GM13976 (cell line): ENCODE measurements at regions not wholly inside any gene's neighbourhood (a gene's known extent, or its start where the extent isn't known, plus 50 kb on each side); places are given as distances from the start of the nearest gene placed in this dataset.

Experiments
- DNase-seq: peaks from one replicate; pipeline ENCODE4 v3.0.0; 2012; ENCODE audit warnings: low spot score
- in situ Hi-C: fragments of 300-500 bp; cut with MboI; formaldehyde crosslinking; loops from one replicate; pipeline ENCODE4 v1.12.0; 2022; ENCODE audit warnings: low sequenced_read_pairs, mixed read lengths, inconsistent platforms; ENCODE audit not compliant: unreplicated experiment
- TF ChIP-seq, protein P1 (sequence below): IDR thresholded peaks from 2 replicates; pipeline ENCODE4 v1.5.1; 2012; ENCODE audit warnings: borderline replicate concordance, mild to moderate bottlenecking; ENCODE audit not compliant: insufficient read depth; ENCODE audit errors: extremely low read depth, missing control alignments, control extremely low read depth

DNA sequence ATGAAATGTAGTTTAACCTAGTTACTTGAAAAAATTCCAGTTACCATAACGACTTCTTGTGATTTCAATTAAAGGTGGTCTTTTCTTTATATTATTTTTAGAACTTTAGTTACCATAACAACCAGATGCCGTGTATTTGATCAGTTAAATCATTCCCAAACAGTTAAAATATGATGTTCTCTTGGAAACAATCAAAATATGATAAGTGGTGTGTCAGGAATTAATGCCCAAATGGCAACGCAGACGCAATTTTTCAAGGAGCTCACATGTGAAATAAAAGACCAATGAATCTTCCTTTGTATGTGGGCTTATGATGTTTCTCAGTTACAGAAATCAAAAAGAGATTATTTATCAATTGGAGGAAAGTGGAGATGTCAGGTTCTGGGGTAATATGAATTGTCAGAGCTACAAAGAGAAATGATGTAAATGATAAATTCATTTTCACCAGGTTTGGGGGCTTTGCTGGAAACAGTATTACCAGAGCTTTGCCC is 189.1 kb upstream of the PARD3B start:
- TF ChIP-seq, protein P1, sequence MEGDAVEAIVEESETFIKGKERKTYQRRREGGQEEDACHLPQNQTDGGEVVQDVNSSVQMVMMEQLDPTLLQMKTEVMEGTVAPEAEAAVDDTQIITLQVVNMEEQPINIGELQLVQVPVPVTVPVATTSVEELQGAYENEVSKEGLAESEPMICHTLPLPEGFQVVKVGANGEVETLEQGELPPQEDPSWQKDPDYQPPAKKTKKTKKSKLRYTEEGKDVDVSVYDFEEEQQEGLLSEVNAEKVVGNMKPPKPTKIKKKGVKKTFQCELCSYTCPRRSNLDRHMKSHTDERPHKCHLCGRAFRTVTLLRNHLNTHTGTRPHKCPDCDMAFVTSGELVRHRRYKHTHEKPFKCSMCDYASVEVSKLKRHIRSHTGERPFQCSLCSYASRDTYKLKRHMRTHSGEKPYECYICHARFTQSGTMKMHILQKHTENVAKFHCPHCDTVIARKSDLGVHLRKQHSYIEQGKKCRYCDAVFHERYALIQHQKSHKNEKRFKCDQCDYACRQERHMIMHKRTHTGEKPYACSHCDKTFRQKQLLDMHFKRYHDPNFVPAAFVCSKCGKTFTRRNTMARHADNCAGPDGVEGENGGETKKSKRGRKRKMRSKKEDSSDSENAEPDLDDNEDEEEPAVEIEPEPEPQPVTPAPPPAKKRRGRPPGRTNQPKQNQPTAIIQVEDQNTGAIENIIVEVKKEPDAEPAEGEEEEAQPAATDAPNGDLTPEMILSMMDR, result no peak
- DNase-seq, result no peak
- in situ Hi-C loops, result no loop called here

DNA sequence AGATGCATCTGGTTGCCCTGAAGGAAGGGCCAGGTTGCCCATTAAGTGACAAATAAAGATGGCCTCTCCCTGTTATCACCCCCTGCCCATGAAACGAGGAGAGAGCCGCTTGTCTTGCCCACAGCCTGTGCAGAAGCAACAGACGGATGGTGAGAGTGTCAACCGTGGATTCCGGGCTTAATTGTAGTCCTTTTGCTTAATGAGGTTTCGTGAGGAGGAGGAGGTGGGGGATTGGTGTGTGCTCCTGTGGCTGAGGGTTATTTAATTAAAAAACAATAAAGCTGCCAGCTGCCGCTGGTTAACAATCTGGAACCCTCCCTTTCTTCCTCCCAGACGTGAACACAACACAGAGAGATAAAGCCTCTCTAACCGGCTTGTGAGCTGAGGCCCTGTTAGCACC is 188.0 kb upstream of the PARD3B start:
- no peak for DNase-seq
- in situ Hi-C loops, result no loop called here
- TF ChIP-seq, protein P1, result no peak

DNA sequence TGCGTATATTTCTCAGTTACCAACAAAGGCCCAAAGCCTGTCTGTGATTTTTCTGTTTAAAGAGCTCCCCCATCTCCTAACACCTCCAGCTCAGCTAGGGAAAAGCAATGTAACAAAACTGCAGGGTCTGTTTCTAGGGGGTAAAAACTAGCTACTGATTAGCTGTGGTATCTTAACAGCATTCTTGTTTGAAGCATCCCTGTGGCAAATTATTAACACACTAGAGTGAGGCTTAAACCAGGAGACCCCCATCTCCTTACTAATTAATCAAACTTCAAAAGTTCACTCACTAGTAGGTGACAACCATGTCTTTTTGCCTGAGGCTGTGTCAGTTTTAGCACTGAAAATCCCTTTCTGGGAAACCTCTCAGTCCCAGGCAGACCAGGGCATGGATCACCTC is 186.2 kb upstream of the PARD3B start:
- no peak for DNase-seq
- in situ Hi-C loops, result no loop called here
- TF ChIP-seq, protein P1, result no peak

DNA sequence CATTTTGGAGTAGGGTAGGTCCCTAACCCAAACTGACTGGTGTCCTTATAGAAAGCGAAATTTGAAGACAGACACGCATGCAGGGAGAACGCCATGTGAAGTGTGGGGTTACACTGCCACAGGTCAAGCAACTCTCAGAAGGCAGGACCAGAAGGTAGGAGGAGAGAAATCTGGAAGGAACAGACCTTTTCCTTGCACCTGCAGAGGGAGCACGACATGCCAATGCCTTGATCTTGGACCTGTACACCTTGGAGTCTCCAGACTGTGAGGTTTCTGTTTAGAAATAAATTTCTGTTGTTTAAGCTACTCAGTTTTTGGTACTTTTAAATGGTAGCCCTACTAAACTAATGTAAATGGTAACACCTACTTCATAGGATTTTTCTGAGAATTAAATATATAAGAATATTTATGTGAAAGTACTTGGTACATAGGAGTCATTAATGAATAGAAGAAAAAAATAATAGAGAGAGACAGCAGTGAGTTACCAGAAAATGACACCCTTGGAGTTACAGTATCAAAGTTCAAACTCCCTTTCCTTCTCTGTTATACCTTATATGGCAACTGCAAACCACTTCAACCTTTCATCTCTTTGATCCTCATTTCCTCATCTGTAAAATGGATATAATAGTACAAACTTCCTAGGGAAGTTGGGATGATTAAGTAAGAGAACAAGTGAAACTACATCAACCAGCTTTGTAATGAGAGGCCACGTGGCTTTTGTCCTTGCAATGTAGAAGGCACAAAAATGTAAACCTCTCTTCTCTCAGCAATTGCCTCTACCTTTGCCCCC is 184.9 kb upstream of the PARD3B start:
- TF ChIP-seq, protein P1, result no peak
- DNase-seq, result no peak
- in situ Hi-C loops, result no loop called here

DNA sequence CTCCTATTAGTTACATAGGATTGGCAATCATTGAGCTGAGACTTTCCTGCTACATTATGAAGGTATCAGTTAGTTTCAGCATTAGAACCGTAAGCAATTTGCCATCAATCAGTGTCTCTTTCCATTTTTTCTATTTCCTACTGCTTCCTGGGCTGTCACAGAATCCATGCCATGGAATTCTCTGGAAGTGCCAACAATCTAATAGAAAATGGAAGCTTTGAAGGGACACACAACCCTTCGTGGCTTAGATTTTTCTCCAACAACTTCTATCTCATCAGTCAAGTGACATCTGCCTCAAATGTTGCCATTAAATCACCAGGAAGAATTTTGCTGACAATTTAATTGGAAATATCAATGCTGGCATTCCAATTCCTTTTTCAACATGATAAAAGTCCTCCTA is 183.5 kb upstream of the PARD3B start:
- DNase-seq, result no peak
- in situ Hi-C loops, result no loop called here
- TF ChIP-seq, protein P1, result no peak

DNA sequence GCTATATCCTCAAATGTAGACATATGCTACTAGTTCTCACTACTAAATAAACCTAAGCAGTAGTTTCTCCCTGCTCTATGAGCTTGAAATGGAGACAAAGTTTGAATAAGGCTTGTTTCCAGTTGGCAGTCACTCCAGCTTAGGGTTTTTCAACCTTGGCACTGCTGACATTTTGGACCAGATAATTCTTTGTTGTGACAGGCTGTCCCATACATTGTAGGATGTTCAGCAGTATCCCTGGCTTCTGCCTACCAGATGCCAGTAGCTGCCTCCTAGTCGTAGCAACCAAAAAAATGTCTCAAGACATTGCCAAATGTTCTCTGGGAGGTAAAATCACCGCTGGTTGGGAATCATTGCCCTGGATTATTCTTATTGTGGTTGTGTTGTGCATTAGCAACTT is 182.7 kb upstream of the PARD3B start:
- no peak for DNase-seq
- in situ Hi-C loops, result no loop called here
- TF ChIP-seq, protein P1, result no peak
